H4 (cell line): ENCODE measurements at regions not wholly inside any gene's neighbourhood (a gene's known extent, or its start where the extent isn't known, plus 50 kb on each side); places are given as distances from the start of the nearest gene placed in this dataset.
"Not testable (repeated sequence)": the region's sequence is repeated elsewhere in the genome, so short reads cannot be mapped to it uniquely, and the experiment has no call there.

Experiments used
- DNase-seq: peaks from one replicate; pipeline ENCODE4 v3.0.0-alpha.2; 2015; ENCODE audit warnings: low spot score

DNA sequence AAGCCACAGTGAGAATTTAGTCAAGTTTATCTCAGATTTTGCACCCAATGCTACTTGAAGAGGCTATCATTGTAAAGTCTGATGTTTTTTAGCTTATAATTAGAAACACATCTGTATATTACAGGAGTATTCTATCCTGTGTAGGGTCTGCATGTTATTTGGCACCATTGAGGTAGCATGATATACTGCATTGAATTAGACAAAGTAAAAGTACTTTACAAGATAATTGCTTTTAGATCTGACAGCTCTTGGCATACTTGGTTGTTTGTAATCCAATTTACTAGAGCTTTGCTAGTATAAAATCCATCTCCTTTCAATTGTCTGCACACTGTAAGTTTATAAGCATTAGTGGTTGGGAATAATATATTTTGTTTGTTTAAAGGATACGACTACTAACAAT, 714.3 kb downstream of the ANKRD7 start:
- no peak for DNase-seq

DNA sequence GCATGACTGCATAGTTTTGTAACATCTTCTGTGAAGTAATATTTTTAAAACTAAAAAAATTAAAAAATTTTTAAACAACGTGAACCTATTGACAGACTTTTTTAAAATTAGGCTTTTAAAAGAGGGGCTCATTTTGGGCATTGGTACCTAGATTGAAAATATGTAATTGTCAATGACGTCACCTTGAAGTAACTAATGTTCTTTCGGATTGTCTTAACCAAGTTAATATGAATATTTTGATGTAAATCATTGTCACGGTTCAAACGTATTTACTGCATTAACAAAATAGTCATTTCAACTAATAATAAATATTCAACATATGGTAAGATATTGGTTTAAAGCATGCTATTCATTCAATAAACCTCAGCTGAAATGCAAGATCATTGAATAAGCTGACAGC, 719.8 kb downstream of the ANKRD7 start:
- no peak for DNase-seq

- DNase-seq = no peak
Measured at GRCh38 chr7:118945911-118946682, 721.6 kb downstream of the ANKRD7 start.

DNA sequence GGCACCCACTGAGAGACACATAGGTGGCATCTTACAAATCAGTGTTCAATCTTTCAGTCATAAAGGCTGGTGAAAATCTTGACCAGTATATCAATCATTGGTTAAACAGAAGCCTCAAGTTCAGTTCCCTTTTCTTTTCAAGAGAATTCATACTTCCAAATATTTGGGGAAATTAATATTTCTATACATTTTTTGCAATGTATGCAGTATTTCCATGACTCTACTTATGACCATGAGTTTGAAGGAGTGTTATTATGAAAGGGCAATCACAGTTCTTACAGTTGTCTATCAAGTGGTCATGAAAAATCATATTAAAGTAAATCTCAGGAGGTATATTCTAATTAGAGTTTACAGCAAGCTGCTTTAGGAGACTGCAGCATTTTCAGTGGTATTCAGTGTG, 724.0 kb downstream of the ANKRD7 start:
- DNase-seq = no peak

GRCh38 chr7:118949031-118949430, 724.5 kb downstream of the ANKRD7 start:
- DNase-seq = no peak

DNA sequence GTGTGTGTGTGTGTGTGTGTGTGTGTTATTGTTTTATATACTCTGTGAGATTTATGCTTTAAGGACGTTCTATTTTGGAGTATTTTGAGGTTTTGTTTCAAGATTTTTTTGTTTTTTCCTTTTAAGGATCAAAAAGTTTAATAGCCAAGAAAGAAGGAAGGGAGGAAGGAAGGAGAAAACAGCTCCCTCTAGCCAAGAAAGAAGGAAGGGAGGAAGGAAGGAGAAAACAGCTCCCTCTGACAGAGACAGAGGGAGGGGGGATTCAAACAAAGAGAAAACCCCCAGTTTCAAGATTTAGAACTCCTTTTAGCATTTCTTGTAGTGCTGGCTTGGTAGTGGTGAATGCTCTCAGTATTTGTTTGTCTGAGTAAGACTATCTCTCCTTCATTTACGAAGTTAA, 731.8 kb downstream of the ANKRD7 start:
- not testable (repeated sequence) for DNase-seq

- DNase-seq = no peak
Measured at GRCh38 chr7:118969370-118969769, 744.9 kb downstream of the ANKRD7 start.

- no peak for DNase-seq
Measured at GRCh38 chr7:118971706-118972105, 747.2 kb downstream of the ANKRD7 start.

- DNase-seq = peak; percentile 20
Measured at GRCh38 chr7:118974836-118975235, 750.3 kb downstream of the ANKRD7 start.

DNA sequence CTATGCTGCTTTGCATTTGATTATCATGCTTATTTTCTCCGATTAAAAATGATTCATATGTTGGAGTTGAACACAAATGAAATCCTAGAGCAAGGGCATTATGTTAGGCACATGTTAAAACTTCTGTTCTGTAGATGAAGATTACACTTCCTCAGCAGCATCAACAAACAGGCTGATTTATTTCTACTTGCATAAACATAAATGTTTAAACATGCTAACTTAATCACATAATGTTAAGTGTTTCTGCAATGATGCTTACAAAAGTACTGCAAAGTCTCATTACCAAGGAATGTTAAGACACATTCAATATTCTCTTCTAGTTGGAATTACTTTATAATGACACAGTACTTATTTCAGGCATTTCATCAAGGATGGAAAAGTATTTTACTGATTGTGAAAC, 770.8 kb downstream of the ANKRD7 start:
- no peak for DNase-seq

- no peak for DNase-seq
Measured at GRCh38 chr7:119007236-119007635, 782.7 kb downstream of the ANKRD7 start.

DNA sequence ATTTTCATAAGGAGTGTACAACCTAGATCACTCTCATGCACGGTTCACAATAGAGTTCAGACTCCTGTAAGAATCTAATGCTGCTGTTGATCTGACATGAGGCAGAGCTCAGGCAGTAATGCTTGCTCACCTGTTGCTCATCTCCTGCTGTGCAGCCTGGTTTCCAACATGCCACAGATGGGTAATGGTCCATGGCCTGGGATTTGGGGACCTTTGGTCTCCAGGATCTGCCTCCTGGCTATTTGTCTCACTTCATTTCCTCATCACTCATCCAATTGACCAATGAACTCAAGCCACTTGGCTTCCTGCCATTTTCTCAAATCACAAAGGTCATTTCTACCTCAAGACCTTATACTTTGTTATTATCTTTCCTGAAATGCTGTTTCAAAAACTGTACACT, 786.1 kb downstream of the ANKRD7 start:
- DNase-seq = no peak

DNA sequence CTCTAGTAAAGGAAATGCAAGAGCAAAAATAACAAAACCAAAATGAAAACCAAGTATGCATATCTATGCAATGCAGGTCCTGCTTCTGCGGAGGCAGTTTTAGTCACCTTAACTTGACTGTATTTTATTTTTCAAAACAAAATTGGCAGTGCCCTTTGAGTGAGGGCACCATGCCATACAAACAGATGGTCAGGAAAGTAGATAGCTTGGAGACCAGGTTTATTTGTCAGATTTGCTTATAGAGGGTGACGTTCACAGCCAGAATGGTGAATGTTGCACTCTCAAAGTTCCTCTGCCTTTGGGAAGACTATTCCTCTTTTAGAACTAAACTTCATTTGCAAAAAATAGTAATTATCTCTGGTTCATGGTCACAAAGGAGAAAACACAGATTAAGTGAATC, 801.9 kb downstream of the ANKRD7 start:
- no peak for DNase-seq

- no peak for DNase-seq
Measured at GRCh38 chr7:119028736-119029135, 804.2 kb downstream of the ANKRD7 start.

GRCh38 chr7:119032136-119032535, 807.6 kb downstream of the ANKRD7 start:
- DNase-seq = not testable (repeated sequence)

- no peak for DNase-seq
Measured at GRCh38 chr7:119033641-119034040, 809.1 kb downstream of the ANKRD7 start.

GRCh38 chr7:119037941-119038340, 813.4 kb downstream of the ANKRD7 start:
- no peak for DNase-seq

DNA sequence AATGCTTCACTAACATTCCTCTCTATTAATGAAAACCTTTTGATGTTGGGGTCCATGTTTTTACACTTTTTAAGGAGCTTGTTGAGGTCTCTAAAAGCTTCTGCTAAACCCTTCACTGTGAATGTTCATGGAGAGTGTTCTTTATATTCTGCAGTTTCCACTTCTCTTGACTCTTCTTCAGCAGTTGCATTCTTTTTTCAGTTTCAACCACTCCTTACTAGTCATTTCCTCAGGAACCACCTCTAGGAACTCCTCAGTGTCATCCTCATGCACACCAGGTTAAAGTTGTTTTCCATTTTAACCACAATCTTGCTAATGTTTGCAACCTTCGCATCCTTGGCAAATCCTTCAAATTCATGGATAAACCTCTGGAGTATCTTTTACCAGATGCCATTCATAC, 821.6 kb downstream of the ANKRD7 start:
- DNase-seq = no peak

DNA sequence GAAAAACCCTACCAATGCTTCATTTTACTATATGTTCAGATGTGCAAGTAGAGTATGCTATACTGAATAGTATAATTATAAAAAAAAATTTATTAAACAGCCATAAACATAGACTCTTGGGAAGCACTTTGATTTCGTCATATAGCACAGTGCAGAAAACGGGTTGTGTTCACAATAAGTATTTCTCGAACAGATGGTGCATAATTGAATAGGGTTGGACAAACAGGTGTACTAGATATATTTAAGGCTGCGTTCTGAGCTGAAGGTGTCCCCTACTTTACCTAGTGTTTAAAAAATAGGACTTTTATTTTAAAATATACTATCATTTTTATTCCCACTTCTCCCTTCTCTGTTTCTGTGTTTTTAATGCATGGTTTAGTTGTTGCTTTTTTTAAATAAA, 841.5 kb downstream of the ANKRD7 start:
- DNase-seq = no peak

GRCh38 chr7:119086026-119086425, 861.5 kb downstream of the ANKRD7 start:
- no peak for DNase-seq

- DNase-seq = no peak
Measured at GRCh38 chr7:119090851-119091250, 866.3 kb downstream of the ANKRD7 start.

- DNase-seq = no peak
Measured at GRCh38 chr7:119096683-119097082, 872.2 kb downstream of the ANKRD7 start.

GRCh38 chr7:119100611-119101258, 876.2 kb downstream of the ANKRD7 start:
- DNase-seq = peak; percentile 23

DNA sequence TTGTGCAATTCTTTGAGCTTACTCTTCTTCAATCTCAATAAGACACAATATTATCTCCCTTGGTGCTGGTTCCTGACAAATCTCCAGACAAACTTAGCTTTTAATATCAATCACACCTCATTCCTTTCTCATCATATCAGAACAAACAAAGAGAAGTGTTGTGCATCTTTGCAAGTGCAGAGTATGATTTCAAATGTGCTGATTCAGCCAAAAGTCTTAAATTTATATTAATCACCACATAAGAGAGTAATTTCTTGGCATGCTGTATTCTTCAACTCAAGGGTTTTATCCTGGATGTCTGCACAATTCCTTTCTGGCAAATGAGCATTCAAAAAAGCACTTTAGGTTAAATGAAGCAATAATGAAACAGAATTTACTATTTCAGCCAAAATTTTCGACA, 877.8 kb downstream of the ANKRD7 start:
- DNase-seq = no peak
